ENCODE measurements at regions not wholly inside any gene's neighbourhood (a gene's known extent, or its start where the extent isn't known, plus 50 kb on each side); places are given as distances from the start of the nearest gene placed in this dataset.

- intact Hi-C loops (cut with DNase I) = no loop called here
- DNase-seq (ENCODE audit: missing footprints) (no peak), ATAC-seq (no peak)
Observed at GRCh38 chr1:233435622-233436021, 108.1 kb downstream of the MAP3K21 start.

- intact Hi-C loops (cut with DNase I) = loop anchor here (2.0 to 5.0 kb wide), 2 partner anchors 463 to 625 kb away; partner anchors contain the start of gene SLC35F3
- no peak for DNase-seq (ENCODE audit: missing footprints)
- no peak for ATAC-seq
Observed at GRCh38 chr1:233439721-233440120, 112.2 kb downstream of the MAP3K21 start.

DNA sequence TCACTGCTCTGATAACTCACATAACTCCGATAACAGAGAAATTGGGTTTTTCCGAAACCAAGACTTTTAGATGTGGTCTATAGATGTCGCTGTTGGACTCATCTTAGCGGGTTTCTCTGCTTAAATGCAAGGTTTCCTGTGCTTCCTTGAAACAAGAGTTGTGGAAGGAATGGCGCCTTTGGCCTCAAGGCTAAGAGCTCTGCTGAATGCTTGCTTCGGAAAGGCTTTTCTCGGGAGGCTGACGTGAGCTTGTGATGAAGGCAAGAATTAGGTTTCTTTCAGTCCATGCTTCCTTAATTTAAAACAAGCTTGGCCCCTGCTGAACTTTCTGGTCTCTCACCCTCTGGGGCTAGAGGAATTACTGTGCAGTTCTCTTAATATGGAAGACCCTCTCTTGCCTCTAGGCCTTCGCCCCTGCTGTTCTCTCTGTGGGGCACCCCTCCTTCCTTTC, 113.5 kb downstream of the MAP3K21 start:
- no peak for ATAC-seq
- no peak for DNase-seq (ENCODE audit: missing footprints)
- intact Hi-C loops (cut with DNase I) = loop anchor here (1.0 to 5.0 kb wide), 3 partner anchors 350 to 624 kb away; partner anchors contain the start of gene SLC35F3

DNA sequence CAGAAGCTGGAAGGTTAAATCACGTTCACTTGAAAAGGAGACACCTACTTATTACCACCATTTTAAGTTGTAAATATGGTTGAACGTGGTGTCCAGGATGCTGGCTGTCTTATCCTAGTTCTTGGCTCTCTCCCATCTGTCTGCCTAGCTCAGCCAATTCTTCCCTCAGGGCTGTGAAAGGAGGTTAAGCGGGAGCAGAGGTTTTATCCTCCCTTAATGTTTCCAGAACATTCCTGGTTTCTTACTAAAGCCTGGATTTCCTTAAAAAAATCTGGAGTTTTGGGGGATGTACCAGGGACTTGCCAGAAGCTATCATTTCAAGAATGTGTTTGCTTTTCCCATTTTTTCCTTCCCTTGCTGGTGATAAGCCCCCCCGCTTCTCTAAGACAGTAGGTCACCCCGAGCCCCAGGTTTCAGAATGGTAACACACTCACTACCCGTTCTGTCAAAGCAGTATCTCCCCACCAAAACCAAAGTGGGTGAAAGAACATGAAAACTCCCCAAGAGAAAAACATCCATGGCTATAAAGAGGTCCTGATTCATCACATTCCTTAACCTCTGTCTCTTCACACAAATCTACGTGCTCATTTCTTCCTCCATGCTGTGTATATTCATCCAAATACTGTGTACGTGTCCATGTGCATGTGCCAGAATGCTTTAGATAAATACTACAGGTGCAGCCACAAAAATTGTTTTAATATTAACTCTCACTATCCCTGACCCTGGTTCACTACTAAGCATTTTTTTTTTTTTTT, 114.7 kb downstream of the MAP3K21 start:
- ATAC-seq (no peak), DNase-seq (ENCODE audit: missing footprints) (no peak)
- intact Hi-C loops (cut with DNase I) = loop anchor here (5.0 kb wide), 1 partner anchor 460 kb away; the partner anchor contains the start of gene SLC35F3

DNA sequence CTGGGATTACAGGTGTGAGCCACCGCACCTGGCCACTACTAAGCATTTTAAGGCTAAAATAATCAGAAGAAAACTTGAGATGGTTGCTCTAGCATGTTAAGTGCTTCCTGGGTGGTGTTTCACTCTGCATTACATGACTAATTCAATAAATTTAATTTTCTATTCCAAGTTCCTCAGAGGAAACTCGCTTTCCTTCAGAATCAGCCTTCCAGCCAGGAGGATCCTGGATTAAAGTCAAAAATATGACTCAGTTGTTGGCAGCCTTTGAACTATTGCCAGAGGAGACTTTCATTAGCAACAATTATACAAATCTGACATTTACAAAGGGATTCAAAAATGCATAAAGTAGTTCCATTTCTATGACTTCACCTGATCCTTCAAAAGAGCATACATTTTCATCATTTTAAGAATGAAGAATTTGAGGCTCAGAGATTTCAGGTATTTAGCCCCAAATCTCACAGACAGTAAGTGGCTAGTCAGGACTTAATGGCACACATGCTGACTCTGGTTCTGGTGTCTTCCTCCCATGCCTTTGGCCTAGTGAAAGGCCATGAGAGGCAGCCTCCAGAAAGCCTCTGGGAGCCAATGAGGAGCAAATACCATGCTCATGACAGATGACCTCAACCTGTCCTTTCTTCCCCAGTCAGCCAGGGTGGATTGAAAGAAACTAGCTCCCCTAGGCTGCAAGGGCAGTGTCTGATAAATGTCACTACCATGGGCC, 115.7 kb downstream of the MAP3K21 start:
- ATAC-seq (no peak), DNase-seq (ENCODE audit: missing footprints) (no peak)
- intact Hi-C loops (cut with DNase I) = loop anchor here (5.0 kb wide), 1 partner anchor 459 kb away; the partner anchor contains the start of gene SLC35F3

- intact Hi-C loops (cut with DNase I) = loop anchor here (5.0 kb wide), 1 partner anchor 458 kb away; the partner anchor contains the start of gene SLC35F3
- no peak for DNase-seq (ENCODE audit: missing footprints)
- ATAC-seq = no peak
Observed at GRCh38 chr1:233444484-233444883, 117.0 kb downstream of the MAP3K21 start.

DNA sequence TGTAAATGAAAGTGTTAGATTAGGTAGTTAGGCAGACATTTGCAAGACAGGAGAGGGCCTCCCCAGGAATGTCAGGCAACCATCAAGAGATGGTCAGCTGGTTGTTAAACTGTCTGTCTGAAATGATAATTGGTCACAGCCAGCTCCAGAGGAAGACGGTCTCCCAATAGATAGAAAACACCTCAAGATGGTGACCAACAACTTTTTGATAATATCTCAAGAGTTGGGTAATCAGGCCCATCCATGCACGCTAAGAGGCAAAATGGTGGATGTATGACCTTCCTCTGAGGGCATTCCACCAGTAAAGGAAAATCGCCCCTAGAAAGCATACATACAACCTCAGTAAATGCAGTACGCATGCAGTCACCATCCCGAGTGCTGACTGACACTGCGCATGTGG, 118.2 kb downstream of the MAP3K21 start:
- intact Hi-C loops (cut with DNase I) = no loop called here
- ATAC-seq (no peak), DNase-seq (ENCODE audit: missing footprints) (no peak)

DNA sequence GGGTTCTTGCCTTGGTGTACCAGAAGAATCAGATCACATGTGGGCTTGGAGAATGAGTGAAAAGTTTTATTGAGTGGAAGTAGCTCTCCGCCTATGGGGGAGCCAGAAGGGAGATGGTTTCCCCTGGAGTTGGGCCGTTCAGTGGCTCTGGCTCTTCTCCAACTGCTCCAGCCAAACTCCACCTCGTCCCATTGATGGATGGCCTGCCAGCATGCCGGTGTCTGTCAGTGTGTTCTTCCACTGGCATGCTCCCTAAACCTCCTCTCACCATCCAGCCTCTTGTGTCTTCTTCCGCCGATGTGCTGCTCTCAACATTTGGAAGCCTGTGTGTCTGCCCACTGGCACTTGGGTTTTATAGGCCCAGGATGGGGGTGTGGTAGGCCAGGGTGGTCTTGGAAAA, 119.4 kb downstream of the MAP3K21 start:
- DNase-seq (ENCODE audit: missing footprints) = no peak
- intact Hi-C loops (cut with DNase I) = no loop called here

GRCh38 chr1:233448109-233448689, 120.7 kb downstream of the MAP3K21 start:
- intact Hi-C loops (cut with DNase I) = no loop called here
- DNase-seq (ENCODE audit: missing footprints) = no peak
- no peak for ATAC-seq

More for the DNA sequence above, 119.4 kb downstream of the MAP3K21 start:
- no peak for ATAC-seq

DNA sequence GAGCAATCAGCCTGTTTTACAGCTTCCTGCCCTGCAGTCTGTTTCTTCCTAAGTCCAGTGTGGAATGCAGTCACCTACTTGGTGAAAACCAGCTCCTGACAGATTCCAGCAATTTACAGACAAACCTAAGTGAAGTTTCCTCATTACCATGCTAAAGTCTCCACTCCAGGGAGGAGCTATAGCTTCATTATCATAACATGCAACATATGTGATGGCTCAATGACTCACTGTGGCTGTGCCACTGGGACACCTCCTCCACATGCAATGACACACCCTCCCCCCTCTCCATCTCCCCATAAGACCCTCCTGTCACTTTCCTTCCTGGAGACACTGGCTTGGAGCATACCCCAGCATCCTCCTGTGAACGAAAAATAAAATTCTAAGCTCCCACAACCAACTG, 125.2 kb downstream of the MAP3K21 start:
- intact Hi-C loops (cut with DNase I) = no loop called here
- ATAC-seq (no peak), DNase-seq (ENCODE audit: missing footprints) (no peak)

- ATAC-seq (no peak), DNase-seq (ENCODE audit: missing footprints) (no peak)
- intact Hi-C loops (cut with DNase I) = no loop called here
Observed at GRCh38 chr1:233453433-233454200, 126.1 kb downstream of the MAP3K21 start.

GRCh38 chr1:233459470-233459945, 132.0 kb downstream of the MAP3K21 start:
- DNase-seq (ENCODE audit: missing footprints) (no peak), ATAC-seq (no peak)
- intact Hi-C loops (cut with DNase I) = no loop called here

DNA sequence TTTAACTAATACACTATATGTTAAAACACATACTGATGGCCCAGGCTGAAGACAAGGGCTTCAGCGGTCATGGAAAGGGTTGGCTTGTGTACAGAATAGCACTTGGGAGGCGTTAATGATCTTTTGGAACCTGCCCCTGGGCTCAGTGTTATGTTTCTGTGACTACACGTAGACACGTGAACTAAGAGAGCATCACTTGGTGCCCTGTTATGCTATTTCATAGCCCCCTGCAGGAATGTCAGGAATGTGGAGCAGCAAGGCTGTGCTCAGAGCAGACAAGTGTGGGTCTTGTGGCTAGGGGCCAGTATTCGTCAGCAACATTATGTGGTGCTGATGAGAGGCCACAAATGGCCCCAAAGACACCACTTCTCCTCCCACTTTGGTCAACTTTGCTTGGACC, 132.4 kb downstream of the MAP3K21 start:
- DNase-seq (ENCODE audit: missing footprints) (no peak), ATAC-seq (no peak)
- intact Hi-C loops (cut with DNase I) = no loop called here

GRCh38 chr1:233460692-233461091, 133.2 kb downstream of the MAP3K21 start:
- no peak for ATAC-seq
- intact Hi-C loops (cut with DNase I) = no loop called here

GRCh38 chr1:233461847-233462246, 134.3 kb downstream of the MAP3K21 start:
- DNase-seq (ENCODE audit: missing footprints) (no peak), ATAC-seq (no peak)
- intact Hi-C loops (cut with DNase I) = no loop called here

More at GRCh38 chr1:233460692-233461091, 133.2 kb downstream of the MAP3K21 start:
- DNase-seq (ENCODE audit: missing footprints) = no peak

GRCh38 chr1:233463333-233463732, 135.8 kb downstream of the MAP3K21 start:
- ATAC-seq = no peak
- intact Hi-C loops (cut with DNase I) = no loop called here
- DNase-seq (ENCODE audit: missing footprints) = no peak

GRCh38 chr1:233465745-233466343, 138.3 kb downstream of the MAP3K21 start:
- intact Hi-C loops (cut with DNase I) = no loop called here
- ATAC-seq (no peak), DNase-seq (ENCODE audit: missing footprints) (no peak)

GRCh38 chr1:233470741-233471499, 143.0 kb upstream of the KCNK1 start:
- DNase-seq (ENCODE audit: missing footprints) (no peak), ATAC-seq (no peak)
- intact Hi-C loops (cut with DNase I) = no loop called here

Data from Right ventricle myocardium inferior (tissue), 1 donor.